Stomach (tissue), 4 donors: ENCODE measurements at regions not wholly inside any gene's neighbourhood (a gene's known extent, or its start where the extent isn't known, plus 50 kb on each side); places are given as distances from the start of the nearest gene placed in this dataset.

Source experiments
- POLR2AphosphoS5 ChIP-seq, 3 donors: sonication (generic); formaldehyde crosslinking; IDR thresholded peaks; one replicate each; pipeline ENCODE4 v1.6.1; 2016; ENCODE audit warnings: antibody characterized with exemption in 3 of 3
- TF ChIP-seq, protein P1 (sequence below), 7 experiments: fragments of 450-650 bp in 4 of 7; fragments of 200-600 bp in 3 of 7; sonication (generic) in 3 of 7; IDR thresholded peaks; one replicate each; pipeline ENCODE4 v1.5.1; 2016 to 2019; ENCODE audit warnings: antibody characterized with exemption in 7 of 7, control low read depth in 2 of 7, mild to moderate bottlenecking in 1 of 7

DNA sequence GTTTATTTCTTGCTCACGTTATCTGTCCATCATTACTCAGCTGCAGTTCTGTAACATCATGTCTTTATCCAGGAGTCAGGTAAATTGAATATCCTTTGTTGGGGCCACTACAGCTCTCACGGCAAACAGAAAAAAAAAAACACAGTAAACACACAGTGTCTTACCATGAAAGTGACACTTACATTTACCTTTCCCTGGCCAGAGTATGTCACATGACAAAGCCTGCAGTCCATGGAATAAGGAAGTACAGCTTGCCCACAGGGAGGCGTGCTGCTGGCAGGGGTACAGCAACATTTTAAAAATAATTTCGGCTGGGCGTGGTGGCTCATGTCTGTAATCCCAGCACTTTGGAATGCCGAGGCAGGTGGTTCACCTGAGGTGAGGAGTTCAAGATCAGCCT lies 85.7 kb upstream of the HS3ST4 start:
- TF ChIP-seq POLR2AphosphoS5 (IDR thresholded peaks at IDR 0.05), result no peak
- TF ChIP-seq, protein P1, sequence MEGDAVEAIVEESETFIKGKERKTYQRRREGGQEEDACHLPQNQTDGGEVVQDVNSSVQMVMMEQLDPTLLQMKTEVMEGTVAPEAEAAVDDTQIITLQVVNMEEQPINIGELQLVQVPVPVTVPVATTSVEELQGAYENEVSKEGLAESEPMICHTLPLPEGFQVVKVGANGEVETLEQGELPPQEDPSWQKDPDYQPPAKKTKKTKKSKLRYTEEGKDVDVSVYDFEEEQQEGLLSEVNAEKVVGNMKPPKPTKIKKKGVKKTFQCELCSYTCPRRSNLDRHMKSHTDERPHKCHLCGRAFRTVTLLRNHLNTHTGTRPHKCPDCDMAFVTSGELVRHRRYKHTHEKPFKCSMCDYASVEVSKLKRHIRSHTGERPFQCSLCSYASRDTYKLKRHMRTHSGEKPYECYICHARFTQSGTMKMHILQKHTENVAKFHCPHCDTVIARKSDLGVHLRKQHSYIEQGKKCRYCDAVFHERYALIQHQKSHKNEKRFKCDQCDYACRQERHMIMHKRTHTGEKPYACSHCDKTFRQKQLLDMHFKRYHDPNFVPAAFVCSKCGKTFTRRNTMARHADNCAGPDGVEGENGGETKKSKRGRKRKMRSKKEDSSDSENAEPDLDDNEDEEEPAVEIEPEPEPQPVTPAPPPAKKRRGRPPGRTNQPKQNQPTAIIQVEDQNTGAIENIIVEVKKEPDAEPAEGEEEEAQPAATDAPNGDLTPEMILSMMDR (IDR thresholded peaks at IDR 0.05), result no peak
